Pancreas (tissue), 10 donors: ENCODE measurements at regions not wholly inside any gene's neighbourhood (a gene's known extent, or its start where the extent isn't known, plus 50 kb on each side); places are given as distances from the start of the nearest gene placed in this dataset.
"Not testable (repeated sequence)": the region's sequence is repeated elsewhere in the genome, so short reads cannot be mapped to it uniquely, and the experiment has no call there.

ENCODE experiments used
- ATAC-seq, 4 donors: fragments of 200-7000 bp; cut with Tn5 transposase; one replicate each; pipeline versions ENCODE4 v1.8.0 to v1.9.1; 2020; ENCODE audit warnings: mild to moderate bottlenecking in 4 of 4, moderate library complexity in 4 of 4
- DNase-seq, 6 donors: peaks; one replicate each; pipeline ENCODE4 v3.0.0-alpha.2; 2020
- FAIRE-seq: peaks from 2 replicates; lab custom pipeline; 2012; peaks lifted over from hg19 to GRCh38; lab: Jason Lieb, UNC
- H3K27ac ChIP-seq, 4 donors: fragments of 200-600 bp; sonication (generic); 1 replicate in 3 of 4; 2 replicates in 1 of 4; pipeline versions ENCODE4 v1.5.0 to v1.8.0; 2020
- H3K27me3 ChIP-seq, 4 donors: fragments of 200-600 bp; one replicate each; pipeline ENCODE4 v1.8.0; 2021
- H3K36me3 ChIP-seq, 3 donors: fragments of 200-600 bp; sonication (generic) in 1 of 3; one replicate each; pipeline versions ENCODE4 v1.5.0 to v1.8.0; 2020 to 2021
- H3K4me1 ChIP-seq, 3 donors: fragments of 200-600 bp; one replicate each; pipeline ENCODE4 v1.8.0; 2021
- H3K4me3 ChIP-seq, 4 donors: fragments of 200-600 bp; sonication (generic) in 2 of 4; one replicate each; pipeline versions ENCODE4 v1.5.0 to v1.8.0; 2020 to 2021
- H3K9me3 ChIP-seq, 4 donors: fragments of 200-600 bp; one replicate each; pipeline ENCODE4 v1.8.0; 2021
- CTCF ChIP-seq, 4 donors: fragments of 200-600 bp; sonication (generic) in 3 of 4; IDR thresholded peaks; one replicate each; pipeline versions ENCODE4 v1.5.0 to v1.8.0; 2021; ENCODE audit warnings: antibody characterized with exemption in 4 of 4
- WGBS, 2 donors: extraction: QIAGEN DNeasy Blood & Tissue Kit; methylation state at CpG; one replicate each; pipeline ENCODE4 v1.1.7; 2013; 5-methylcytosine and 5-hydroxymethylcytosine counted together
- intact Hi-C, 3 donors: fragments of 100-400 bp; cut with DNase I; formaldehyde crosslinking; loops; one replicate each; pipeline versions ENCODE4 v1.11.1 to v1.14.2; 2022
- donor health status: healthy with polysubstance abuse.
- donor health status: DM: no; HTN: no; CAD: no; lungs with moderate emphysema.
- donor health status: DM: no; HTN: no; CAD: no.
- donor health status: control.
- donor health status: control.
- donor health status: Bipolar disorder and iron deficiency.
- donor health status: DM: yes; HTN: yes; CAD: no.
- donor health status: DM: no; HTN: no; CAD: no.
- donor health status: DM: no; HTN: no; CAD: no.
- donor health status: DM: yes; HTN: yes; CAD: no.

- Histone ChIP-seq H3K27ac (peak overlapping the region in 1 of 4 donors; percentile 77), H3K9me3 (no peaks in the 10 kb centered on the region), H3K4me1 (no peaks in the 10 kb centered on the region), H3K4me3 (no peak overlapping the region), H3K27me3 (no peaks in the 10 kb centered on the region), H3K36me3 (no peaks in the 10 kb centered on the region)
- ATAC-seq: peak; percentile 84 to 99 (median 90)
- 41 to 42% methylated on average over 10 of the region's 10 CpGs for WGBS, 2 donors
- intact Hi-C loops: no loop called here
- no peak for FAIRE-seq
- DNase-seq: peak in 5 of 6 donors; percentile 25 to 64 (median 45)
- peak; percentile 21 to 39 (median 34) for TF ChIP-seq CTCF (IDR thresholded peaks at IDR 0.05)
Measured at GRCh38 chr4:85127653-85128052, 161.2 kb upstream of the WDFY3 start.

- intact Hi-C loops: no loop called here
- FAIRE-seq: no peak
- no peak for ATAC-seq
- 72 to 75% methylated on average over 17 to 18 of the region's 18 CpGs for WGBS, 2 donors
- Histone ChIP-seq H3K9me3 (no peaks in the 10 kb centered on the region), H3K36me3 (no peaks in the 10 kb centered on the region), H3K4me1 (no peaks in the 10 kb centered on the region), H3K27ac (peak overlapping the region in 1 of 4 donors; percentile 77), H3K27me3 (no peaks in the 10 kb centered on the region), H3K4me3 (no peak overlapping the region)
- DNase-seq: no peak
- no peak for TF ChIP-seq CTCF (IDR thresholded peaks at IDR 0.05)
Measured at GRCh38 chr4:85128246-85129204, 162.0 kb upstream of the WDFY3 start.

- H3K9me3 ChIP-seq, H3K27me3 ChIP-seq, FAIRE-seq, H3K36me3 ChIP-seq, H3K27ac ChIP-seq, ATAC-seq, H3K4me1 ChIP-seq, intact Hi-C loops, H3K4me3 ChIP-seq: not testable (repeated sequence)
- WGBS, 2 donors: 71 to 73% methylated on average over 5 of the region's 5 CpGs
- DNase-seq: peak in 1 of 6 donors; percentile 17
Measured at GRCh38 chr4:85129354-85130125, 163.1 kb upstream of the WDFY3 start.

- Histone ChIP-seq H3K27me3 (no peaks in the 10 kb centered on the region), H3K9me3 (no peaks in the 10 kb centered on the region), H3K27ac (no peak overlapping the region), H3K4me1 (no peaks in the 10 kb centered on the region), H3K36me3 (no peaks in the 10 kb centered on the region), H3K4me3 (no peak overlapping the region)
- intact Hi-C loops: no loop called here
- no peak for DNase-seq
- FAIRE-seq: no peak
- no peak for TF ChIP-seq CTCF (IDR thresholded peaks at IDR 0.05)
- ATAC-seq: no peak
Measured at GRCh38 chr4:85132117-85132516, 165.6 kb upstream of the WDFY3 start.

- Histone ChIP-seq H3K9me3 (no peaks in the 10 kb centered on the region), H3K4me1 (no peaks in the 10 kb centered on the region), H3K27ac (no peak overlapping the region), H3K4me3 (no peak overlapping the region), H3K27me3 (no peaks in the 10 kb centered on the region), H3K36me3 (no peaks in the 10 kb centered on the region)
- FAIRE-seq (no peak), DNase-seq (no peak), ATAC-seq (no peak)
- WGBS, 2 donors: 92 to 95% methylated on average over 2 of the region's 2 CpGs
- TF ChIP-seq CTCF (IDR thresholded peaks at IDR 0.05): no peak
- intact Hi-C loops: no loop called here
Measured at GRCh38 chr4:85132570-85132969, 166.1 kb upstream of the WDFY3 start.

GRCh38 chr4:85139749-85140148 lies 173.3 kb upstream of the WDFY3 start:
- not testable (repeated sequence) for H3K27me3 ChIP-seq, H3K27ac ChIP-seq, FAIRE-seq, ATAC-seq, H3K36me3 ChIP-seq, H3K9me3 ChIP-seq, H3K4me3 ChIP-seq, H3K4me1 ChIP-seq, DNase-seq
- WGBS, 2 donors: 83 to 96% methylated on average over 3 of the region's 3 CpGs
- intact Hi-C loops: loop anchor here in 1 of 3 donors (10.0 kb wide), 1 partner anchor 605 kb away; no protein-coding TSS in a partner anchor
